OCI-LY3 (cell line): ENCODE measurements at regions not wholly inside any gene's neighbourhood (a gene's known extent, or its start where the extent isn't known, plus 50 kb on each side); places are given as distances from the start of the nearest gene placed in this dataset.

Experiments used
- H2AFZ ChIP-seq: fragments of 200-600, 300-600 bp; shearing (Covaris generic); 2 replicates; pipeline ENCODE4 v1.6.0; 2014; ENCODE audit warnings: antibody characterized with exemption, low read depth, low read length
- H3K27ac ChIP-seq: fragments of 200-600, 300-600 bp; sonication (generic); 2 replicates; pipeline ENCODE4 v1.5.1; 2014; ENCODE audit warnings: mild to moderate bottlenecking, low read length, moderate library complexity, mixed read lengths
- H3K27me3 ChIP-seq: fragments of 200-600, 300-600 bp; sonication (generic); 2 replicates; pipeline ENCODE4 v1.6.1; 2014; ENCODE audit warnings: low read depth, low read length, mixed read lengths
- H3K36me3 ChIP-seq: fragments of 200-600, 300-600 bp; sonication (generic); replicated peaks from 2 replicates; pipeline ENCODE3; 2014; ENCODE audit warnings: low read depth, low read length, mixed read lengths
- H3K4me1 ChIP-seq: fragments of 300-600, 200-600 bp; sonication (generic); 2 replicates; pipeline ENCODE4 v1.6.1; 2014; ENCODE audit warnings: low read length, mixed read lengths
- H3K4me2 ChIP-seq: fragments of 200-600, 300-600 bp; sonication (generic); 2 replicates; pipeline ENCODE4 v1.6.1; 2014; ENCODE audit warnings: low read length, mixed read lengths
- H3K4me3 ChIP-seq: fragments of 300-600, 200-600 bp; sonication (generic); 2 replicates; pipeline ENCODE4 v1.5.1; 2014; ENCODE audit warnings: antibody characterized with exemption, mild to moderate bottlenecking, low read length, moderate library complexity
- H3K79me2 ChIP-seq: fragments of 300-600, 200-600 bp; shearing (Covaris generic); 2 replicates; pipeline ENCODE4 v1.6.1; 2014; ENCODE audit warnings: mild to moderate bottlenecking, low read length, mixed read lengths
- H3K9ac ChIP-seq: fragments of 300-600, 200-600 bp; shearing (Covaris generic); 2 replicates; pipeline ENCODE4 v1.6.0; 2014; ENCODE audit warnings: mild to moderate bottlenecking, low read length, moderate library complexity
- H3K9me3 ChIP-seq: fragments of 200-600, 300-600 bp; shearing (Covaris generic); 2 replicates; pipeline ENCODE4 v1.6.1; 2014; ENCODE audit warnings: low read length, mixed read lengths; ENCODE audit not compliant: insufficient read depth
- H4K20me1 ChIP-seq: fragments of 200-600, 300-600 bp; sonication (generic); 2 replicates; pipeline ENCODE4 v1.6.1; 2016; ENCODE audit warnings: low read length, mixed read lengths; ENCODE audit not compliant: insufficient read depth
- CTCF ChIP-seq: fragments of 200-600, 300-600 bp; sonication (generic); IDR thresholded peaks from 2 replicates; pipeline ENCODE4 v1.5.1; 2014; ENCODE audit warnings: antibody characterized with exemption, low read length, low read depth
- EZH2phosphoT487 ChIP-seq: fragments of 200-600 bp; shearing (Covaris generic); IDR thresholded peaks from 2 replicates; pipeline ENCODE4 v1.6.1; 2018; ENCODE audit warnings: antibody characterized with exemption, mixed run types, low read depth

GRCh38 chr2:19574778-19575260 lies 216.4 kb upstream of the OSR1 start:
- no peak overlapping the region for H2AFZ ChIP-seq
- H3K4me1 ChIP-seq = no peaks in the 10 kb centered on the region
- no peaks in the 10 kb centered on the region for H4K20me1 ChIP-seq
- H3K36me3 ChIP-seq = no peaks in the 10 kb centered on the region
- H3K27me3 ChIP-seq = peaks cover 5% of the 10 kb centered on the region; the same call in 1 of the 2 replicates
- H3K4me2 ChIP-seq = no peak overlapping the region
- H3K27ac ChIP-seq = no peak overlapping the region
- no peaks in the 10 kb centered on the region for H3K9me3 ChIP-seq
- no peak overlapping the region for H3K4me3 ChIP-seq
- H3K9ac ChIP-seq = no peak overlapping the region
- H3K79me2 ChIP-seq = no peaks in the 10 kb centered on the region
- TF ChIP-seq EZH2phosphoT487 (no peak), CTCF (no peak)

GRCh38 chr2:19573784-19574183 lies 215.4 kb upstream of the OSR1 start:
- Histone ChIP-seq H3K9ac (no peak overlapping the region), H2AFZ (no peak overlapping the region), H3K27me3 (peaks cover 5% of the 10 kb centered on the region; the same call in 1 of the 2 replicates), H3K27ac (no peak overlapping the region), H3K79me2 (no peaks in the 10 kb centered on the region), H3K4me1 (no peaks in the 10 kb centered on the region), H3K36me3 (no peaks in the 10 kb centered on the region), H3K4me3 (no peak overlapping the region), H3K9me3 (no peaks in the 10 kb centered on the region), H3K4me2 (no peak overlapping the region), H4K20me1 (no peaks in the 10 kb centered on the region)
- TF ChIP-seq CTCF (no peak), EZH2phosphoT487 (no peak)

GRCh38 chr2:19571773-19572172 lies 213.3 kb upstream of the OSR1 start:
- Histone ChIP-seq H3K9me3 (no peaks in the 10 kb centered on the region), H3K27me3 (peaks cover 9% of the 10 kb centered on the region; the same call in 1 of the 2 replicates), H3K36me3 (no peaks in the 10 kb centered on the region), H3K4me1 (no peaks in the 10 kb centered on the region), H3K79me2 (no peaks in the 10 kb centered on the region), H3K4me3 (no peak overlapping the region), H3K27ac (no peak overlapping the region), H4K20me1 (no peaks in the 10 kb centered on the region), H3K9ac (no peak overlapping the region), H3K4me2 (no peak overlapping the region), H2AFZ (no peak overlapping the region)
- TF ChIP-seq CTCF (no peak), EZH2phosphoT487 (no peak)

GRCh38 chr2:19569300-19569791 lies 210.9 kb upstream of the OSR1 start:
- Histone ChIP-seq H3K79me2 (no peaks in the 10 kb centered on the region), H3K9me3 (no peaks in the 10 kb centered on the region), H3K36me3 (no peaks in the 10 kb centered on the region), H3K9ac (no peak overlapping the region), H3K4me2 (no peak overlapping the region), H3K4me3 (no peak overlapping the region), H3K27ac (no peak overlapping the region), H4K20me1 (no peaks in the 10 kb centered on the region), H2AFZ (no peak overlapping the region), H3K4me1 (no peaks in the 10 kb centered on the region), H3K27me3 (peaks cover 9% of the 10 kb centered on the region; the same call in 1 of the 2 replicates)
- TF ChIP-seq CTCF (no peak), EZH2phosphoT487 (no peak)
